GM20431 (cell line): ENCODE measurements at regions not wholly inside any gene's neighbourhood (a gene's known extent, or its start where the extent isn't known, plus 50 kb on each side); places are given as distances from the start of the nearest gene placed in this dataset.

Experiments
- in situ Hi-C: fragments of 300-500 bp; cut with MseI, MboI; formaldehyde crosslinking; loops from one replicate; pipeline ENCODE4 v1.15.0; 2020; ENCODE audit warnings: low sequenced_read_pairs; ENCODE audit not compliant: unreplicated experiment

DNA sequence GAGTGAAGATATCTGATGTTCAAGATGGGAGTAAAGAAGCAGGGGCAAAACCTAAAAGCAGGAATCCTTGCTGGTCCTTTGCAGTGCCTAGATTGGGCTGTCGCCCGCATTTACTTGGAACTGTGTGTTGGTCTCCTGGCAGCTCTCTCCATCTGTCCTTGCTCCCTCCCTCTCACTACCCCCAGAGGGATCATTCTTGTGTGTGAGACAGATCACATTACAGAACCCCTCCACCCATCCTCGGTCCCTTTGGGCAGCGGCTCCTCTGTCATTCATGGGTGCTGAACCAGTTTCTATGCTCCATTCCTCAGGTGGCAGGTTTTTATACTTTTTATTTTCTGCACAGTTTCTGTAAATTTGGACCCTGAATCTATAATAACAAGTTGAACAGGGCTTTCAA is 99.4 kb upstream of the MYOCD start:
- in situ Hi-C loops = no loop called here

DNA sequence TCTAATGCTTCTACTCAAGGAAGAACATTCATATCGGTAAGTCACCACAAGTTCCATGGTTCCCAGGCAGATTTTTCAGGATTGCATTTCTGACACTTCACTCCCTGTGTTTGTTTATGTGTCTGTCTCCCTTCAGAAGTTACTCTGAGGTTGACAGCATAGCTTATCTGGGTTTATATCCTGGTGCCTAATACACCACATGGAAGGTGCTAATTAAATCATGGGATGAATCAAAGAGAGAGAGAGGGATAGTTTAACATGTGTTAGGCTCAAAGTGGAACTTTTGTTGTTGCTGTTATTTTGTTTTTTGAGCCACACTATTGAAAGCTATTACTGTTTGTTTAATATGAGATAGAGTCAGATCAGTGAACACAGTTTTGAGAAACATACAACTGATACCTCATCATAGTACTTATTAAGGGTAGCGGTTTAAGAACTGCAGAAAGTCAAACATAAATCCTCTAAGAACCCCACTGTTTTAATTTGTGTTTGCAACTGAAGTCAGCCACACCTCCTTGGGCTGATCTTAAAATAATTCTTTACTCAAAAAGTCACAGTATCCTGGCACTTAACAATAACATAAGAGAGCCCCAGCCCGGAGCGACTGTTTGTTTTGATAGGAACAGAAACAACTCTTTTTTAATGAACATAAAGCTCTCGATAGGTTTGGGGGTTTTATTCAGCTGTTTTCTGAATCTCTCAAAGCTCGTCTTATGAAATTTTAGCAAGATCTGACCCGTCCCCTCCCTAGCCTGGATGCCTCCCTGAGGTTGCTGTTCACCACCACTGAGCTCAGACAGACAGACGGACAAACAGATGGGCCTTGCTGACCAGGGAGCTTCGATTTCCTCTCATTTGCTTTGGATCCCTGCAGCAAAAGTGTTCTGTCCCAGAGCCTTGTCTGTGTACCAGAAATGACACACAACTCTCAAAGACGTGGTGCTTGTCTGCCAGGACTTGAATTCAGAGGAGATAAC is 98.3 kb upstream of the MYOCD start:
- in situ Hi-C loops = no loop called here

- in situ Hi-C loops = no loop called here
These were observed 97.1 kb upstream of the MYOCD start for GRCh38 chr17:12568358-12569251.

GRCh38 chr17:12571606-12572005 is 94.1 kb upstream of the MYOCD start:
- in situ Hi-C loops = no loop called here

GRCh38 chr17:12574525-12574924 is 91.2 kb upstream of the MYOCD start:
- in situ Hi-C loops = no loop called here

DNA sequence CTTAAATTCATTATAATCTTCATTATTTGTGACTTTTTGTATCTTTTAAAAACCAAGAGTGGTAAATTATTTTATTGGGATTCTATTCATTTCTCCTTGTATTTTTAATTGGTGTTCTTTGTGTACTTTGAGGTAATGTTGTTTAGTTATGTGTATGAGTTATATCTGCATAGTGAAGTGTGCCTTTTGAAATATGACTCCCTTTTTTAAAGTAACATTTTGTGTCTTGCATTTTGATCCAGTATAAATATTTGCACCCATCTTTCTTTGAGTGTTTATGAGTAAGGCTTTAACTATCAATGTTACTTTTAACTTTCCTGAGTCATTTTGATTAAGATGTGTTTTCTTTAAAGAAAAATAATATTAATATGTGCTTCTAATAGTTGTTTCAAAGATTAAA is 90.0 kb upstream of the MYOCD start:
- in situ Hi-C loops = no loop called here

DNA sequence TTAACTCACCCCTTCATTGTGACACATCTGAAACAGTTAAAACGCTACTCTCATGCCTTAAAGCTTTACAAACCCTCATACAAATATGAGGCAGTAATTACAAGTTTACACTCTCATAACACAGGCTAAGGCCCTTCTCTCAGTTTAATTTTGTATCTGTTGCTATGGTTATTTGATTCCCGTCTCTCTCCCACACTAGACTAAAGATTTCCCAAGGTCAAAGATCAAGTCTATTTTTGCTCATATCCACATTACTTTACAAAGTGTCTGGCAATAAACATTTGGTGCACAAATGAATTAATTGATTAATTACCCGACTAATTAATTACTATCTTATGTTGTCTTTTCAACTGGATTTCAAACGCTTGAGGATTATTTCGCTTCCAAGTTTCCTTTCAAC is 86.4 kb upstream of the MYOCD start:
- in situ Hi-C loops = no loop called here

- in situ Hi-C loops = no loop called here
These were observed 85.0 kb upstream of the MYOCD start for GRCh38 chr17:12580640-12581039.

DNA sequence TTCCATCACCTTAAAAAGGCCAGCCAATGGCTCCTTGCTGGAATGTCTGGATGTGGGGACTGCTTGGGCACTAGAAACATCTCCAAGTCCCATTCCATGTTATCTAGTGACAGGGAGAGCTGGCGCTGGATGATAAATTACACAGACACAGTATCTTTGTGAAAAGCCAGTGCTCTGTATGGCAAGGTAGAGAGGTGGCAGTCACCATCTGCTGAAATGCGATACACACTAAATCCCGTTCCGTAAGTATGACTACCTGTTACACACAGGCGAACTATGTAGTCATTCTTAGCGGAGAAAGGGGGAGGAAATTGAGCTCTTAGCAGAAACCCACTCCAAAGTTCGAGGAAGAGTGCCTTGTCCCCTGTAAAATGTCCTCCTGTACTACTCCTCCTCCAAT is 81.0 kb upstream of the MYOCD start:
- in situ Hi-C loops = no loop called here

GRCh38 chr17:12588531-12588930 is 77.2 kb upstream of the MYOCD start:
- in situ Hi-C loops = no loop called here

DNA sequence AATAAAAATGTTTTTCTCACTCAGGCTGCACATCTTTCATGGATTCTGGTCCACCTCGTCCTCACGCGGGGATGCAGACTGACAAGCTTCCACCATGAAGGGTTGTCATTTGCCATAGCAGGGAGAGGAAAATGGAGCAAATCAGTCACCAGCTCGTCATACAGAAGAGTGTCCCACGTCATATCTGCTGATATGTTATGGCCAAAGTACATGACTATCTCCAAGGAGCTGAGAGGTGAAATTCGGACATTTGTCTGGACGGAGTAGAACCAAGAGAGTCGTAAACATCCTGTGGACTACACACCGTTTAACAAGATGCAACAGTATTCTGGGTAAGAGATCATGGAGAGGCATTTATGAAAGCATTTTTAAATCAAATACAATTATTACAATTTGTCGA is 75.3 kb upstream of the MYOCD start:
- in situ Hi-C loops = no loop called here

- in situ Hi-C loops = no loop called here
These were observed 74.5 kb upstream of the MYOCD start for GRCh38 chr17:12591021-12591735.

DNA sequence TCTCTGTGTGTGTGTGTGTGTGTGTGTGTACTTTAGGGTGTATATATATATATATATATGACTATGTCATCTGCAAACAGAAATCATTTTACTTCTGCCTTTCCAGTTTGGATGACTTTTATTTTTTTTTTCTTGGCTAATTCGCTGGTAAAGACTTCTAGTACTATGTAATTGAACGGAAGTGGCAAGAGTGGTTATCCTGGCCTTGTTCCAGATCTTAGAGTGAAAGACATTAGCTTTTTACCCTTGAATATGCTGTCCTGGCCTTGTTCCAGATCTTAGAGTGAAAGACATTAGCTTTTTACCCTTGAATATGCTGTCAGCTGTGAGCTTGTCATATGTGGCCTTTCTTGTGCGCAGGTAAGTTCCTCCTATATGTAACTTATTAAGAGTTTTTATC is 72.7 kb upstream of the MYOCD start:
- in situ Hi-C loops = no loop called here

- in situ Hi-C loops = no loop called here
These were observed 68.7 kb upstream of the MYOCD start for GRCh38 chr17:12596961-12597360.

DNA sequence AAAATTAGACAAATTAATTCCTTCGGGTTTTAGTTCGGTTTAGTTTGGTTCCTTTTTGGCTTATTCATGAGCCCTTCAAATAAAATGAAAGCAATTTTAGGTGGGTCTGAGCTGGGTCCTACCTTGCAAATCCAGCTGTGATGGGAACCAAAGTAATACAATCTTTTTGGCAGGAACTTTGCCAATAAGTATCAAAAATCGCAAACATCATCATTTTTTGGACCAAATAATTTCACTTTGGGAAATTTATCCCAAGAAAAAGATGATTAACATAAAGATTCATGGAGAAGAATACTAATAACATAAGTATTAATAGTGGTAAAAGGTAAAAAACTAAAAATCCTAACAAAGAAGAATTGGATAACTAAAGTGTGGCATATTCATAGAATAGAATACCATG is 67.8 kb upstream of the MYOCD start:
- in situ Hi-C loops = no loop called here

DNA sequence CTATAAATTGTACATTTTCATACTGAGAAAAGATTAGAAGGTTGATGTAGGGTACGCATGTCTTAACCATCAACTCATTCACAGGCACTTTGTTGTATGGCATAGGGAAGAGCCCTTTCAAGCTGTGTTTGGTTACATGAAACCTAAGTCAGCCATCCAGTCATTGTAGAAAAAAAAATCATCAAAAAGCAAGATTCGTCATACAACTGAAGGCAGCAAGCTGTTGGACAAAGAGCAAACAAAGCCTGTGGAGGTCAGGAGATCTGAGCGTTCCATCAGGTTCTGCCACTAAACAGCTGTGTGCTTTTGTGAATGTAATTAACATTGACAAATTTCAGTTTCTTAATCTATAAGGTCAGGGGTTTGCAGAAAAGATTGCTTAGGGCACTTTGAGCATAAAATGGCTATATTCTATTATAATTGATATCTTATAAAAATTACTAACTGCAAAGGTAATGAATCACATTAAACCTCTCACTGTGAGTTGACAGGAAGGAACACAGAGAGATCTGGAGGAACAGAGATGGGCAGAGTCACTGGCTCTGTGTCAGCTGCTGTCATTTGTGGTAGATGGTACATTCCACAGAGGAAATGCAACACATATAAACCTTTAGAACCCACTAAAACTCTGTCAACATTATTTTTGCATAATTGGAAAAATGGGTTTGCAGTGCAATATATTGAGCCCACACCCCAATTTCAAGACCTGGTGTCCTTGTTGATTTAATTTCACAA is 66.3 kb upstream of the MYOCD start:
- in situ Hi-C loops = no loop called here

- in situ Hi-C loops = no loop called here
These were observed 65.3 kb upstream of the MYOCD start for GRCh38 chr17:12600349-12600748.

GRCh38 chr17:12603566-12603965 is 62.1 kb upstream of the MYOCD start:
- in situ Hi-C loops = no loop called here

DNA sequence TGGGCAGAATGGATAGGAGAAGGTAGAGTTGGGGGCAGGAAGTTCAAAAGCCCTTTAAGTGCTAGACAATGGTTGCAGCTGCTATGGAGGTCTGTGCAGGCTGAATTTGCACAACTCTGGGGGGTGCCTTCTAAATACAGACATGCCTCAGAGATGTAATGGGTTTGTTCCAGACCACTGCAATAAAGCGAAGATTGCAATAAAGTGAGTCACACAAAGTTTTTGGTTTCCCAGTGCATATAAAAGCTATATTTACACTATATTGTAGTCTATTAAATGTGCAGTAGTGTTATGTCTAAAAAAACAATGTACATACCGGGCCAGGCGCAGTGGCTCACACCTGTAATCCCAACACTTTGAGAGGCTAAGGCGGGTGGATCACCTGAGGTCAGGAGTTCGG is 60.5 kb upstream of the MYOCD start:
- in situ Hi-C loops = no loop called here

- in situ Hi-C loops = no loop called here
These were observed 52.1 kb upstream of the MYOCD start for GRCh38 chr17:12613566-12613965.
